ENCODE measurements at regions not wholly inside any gene's neighbourhood (a gene's known extent, or its start where the extent isn't known, plus 50 kb on each side); places are given as distances from the start of the nearest gene placed in this dataset.

- TF ChIP-seq ZNF274 (IDR thresholded peaks at IDR 0.05; ENCODE audit: low read depth, low read length) (no peak), YY1 (IDR thresholded peaks at IDR 0.05; ENCODE audit: insufficient read depth, insufficient read length) (no peak), SUZ12 (IDR thresholded peaks at IDR 0.05; ENCODE audit: extremely low read depth, insufficient read depth, insufficient read length) (no peak)
These were observed 204.7 kb upstream of the CASK start for GRCh38 chrX:42128020-42128419.

Data from NT2/D1 (cell line).